GM12878 (cell line): ENCODE measurements at regions not wholly inside any gene's neighbourhood (a gene's known extent, or its start where the extent isn't known, plus 50 kb on each side); places are given as distances from the start of the nearest gene placed in this dataset.

Experiments used
- ATAC-seq: fragments of 200-7000 bp; cut with Tn5 transposase; 3 replicates; pipeline ENCODE4 v1.9.1; 2020; ENCODE audit warnings: mild to moderate bottlenecking, moderate library complexity
- BruUV-seq: library from RNA; stranded (reverse); fragments of 400-500 nt; replicated peaks from 2 replicates; lab custom pipeline; 2021; lab: Mats Ljungman, UMichigan
- CTCF ChIA-PET: fragments of 300-600 bp; sonication (Branson Sonifier 250); formaldehyde crosslinking; extraction: SDS; loops from one replicate; lab custom pipeline; 2021; ENCODE audit warnings: inconsistent platforms; lab: Yijun Ruan, JAX
- POLR2A ChIA-PET: fragments of 350-600 bp; formaldehyde crosslinking; extraction: SDS; loops from one replicate; lab custom pipeline; 2021; ENCODE audit warnings: inconsistent platforms; lab: Charles Lee
- RAD21 ChIA-PET: fragments of 300-600 bp; sonication (Branson Sonifier 250); formaldehyde crosslinking; loops from one replicate; lab custom pipeline; 2023; ENCODE audit warnings: antibody characterized with exemption; ENCODE audit not compliant: unreplicated experiment; lab: Charles Lee
- SMC1A ChIA-PET: fragments of 300-600 bp; sonication (Branson Sonifier 250); formaldehyde crosslinking; loops from one replicate; lab custom pipeline; 2023; ENCODE audit not compliant: unreplicated experiment, uncharacterized antibody; lab: Charles Lee
- DNase-seq: peaks from one replicate; pipeline ENCODE4 v3.0.0-alpha.2; 2011; ENCODE audit warnings: low read depth, low spot score
- FAIRE-seq: peaks from 3 replicates; lab custom pipeline; 2011; peaks lifted over from hg19 to GRCh38; lab: Jason Lieb, UNC
- H2AFZ ChIP-seq: 2 replicates; pipeline ENCODE4 v1.6.0; 2011; ENCODE audit warnings: low read depth, low read length, control low read depth; ENCODE audit not compliant: control insufficient read depth
- H3K27ac ChIP-seq: 2 replicates; pipeline ENCODE4 v1.5.1; 2011; ENCODE audit warnings: control low read depth; ENCODE audit not compliant: control insufficient read depth, insufficient read depth
- H3K27me3 ChIP-seq, 2 experiments: replicated peaks in 1 of 2; 2 replicates each; pipeline versions ENCODE4 v1.6.0 to v1.6.1; 2011; ENCODE audit warnings: low read length in 1 of 2; ENCODE audit not compliant: control insufficient read depth in 2 of 2, insufficient read depth in 2 of 2
- H3K36me3 ChIP-seq, 2 experiments: 2 replicates each; pipeline ENCODE4 v1.5.1; 2011; ENCODE audit warnings: low read length in 1 of 2; ENCODE audit not compliant: control insufficient read depth in 2 of 2, insufficient read depth in 2 of 2
- H3K4me1 ChIP-seq: 2 replicates; pipeline ENCODE4 v1.6.1; 2011; ENCODE audit warnings: mild to moderate bottlenecking, low read length, moderate library complexity, mixed read lengths; ENCODE audit not compliant: control insufficient read depth, insufficient read depth
- H3K4me2 ChIP-seq: 2 replicates; pipeline ENCODE4 v1.6.0; 2011; ENCODE audit warnings: control low read depth; ENCODE audit not compliant: control insufficient read depth, insufficient read depth
- H3K4me3 ChIP-seq: fragments of 200-600 bp; sonication (generic); 2 replicates; pipeline ENCODE4 v1.5.1; 2016
- H3K79me2 ChIP-seq: 2 replicates; pipeline ENCODE4 v1.6.0; 2011; ENCODE audit warnings: low read length; ENCODE audit not compliant: control insufficient read depth, insufficient read depth
- H3K9ac ChIP-seq: 2 replicates; pipeline ENCODE4 v1.8.0; 2011; ENCODE audit warnings: low read length, control low read depth, mixed read lengths; ENCODE audit not compliant: control insufficient read depth, insufficient read depth
- H3K9me3 ChIP-seq: replicated peaks from 3 replicates; pipeline ENCODE4 v1.5.1; 2011; ENCODE audit warnings: mild to moderate bottlenecking, low read length; ENCODE audit not compliant: control insufficient read depth, insufficient read depth
- H4K20me1 ChIP-seq: 2 replicates; pipeline ENCODE4 v1.6.0; 2011; ENCODE audit not compliant: control insufficient read depth, insufficient read depth
- BCL11A ChIP-seq: IDR thresholded peaks from 2 replicates; pipeline ENCODE4 v1.6.1; 2011; ENCODE audit warnings: low read depth, low read length
- EGR1 ChIP-seq, 2 experiments: IDR thresholded peaks; 1 replicate in 1 of 2; 2 replicates in 1 of 2; pipeline ENCODE4 v1.6.1; 2011 to 2012; ENCODE audit warnings: low read depth in 2 of 2, low read length in 2 of 2, borderline replicate concordance in 1 of 2, mild to moderate bottlenecking in 1 of 2, moderate library complexity in 1 of 2
- ETV6 ChIP-seq, 2 experiments: fragments of 450-650 bp in 1 of 2; IDR thresholded peaks in 1 of 2; conservative IDR thresholded peaks in 1 of 2; 2 replicates each; pipeline ENCODE4 v1.6.1; 2014; ENCODE audit warnings: antibody characterized with exemption in 1 of 2, borderline replicate concordance in 1 of 2, low read depth in 1 of 2, mild to moderate bottlenecking in 1 of 2, moderate library complexity in 1 of 2
- RAD51 ChIP-seq: fragments of 450-650 bp; IDR thresholded peaks from 2 replicates; pipeline ENCODE4 v1.6.1; 2016; ENCODE audit warnings: moderate library complexity, mild to moderate bottlenecking, inconsistent platforms
- YY1 ChIP-seq: IDR thresholded peaks from 2 replicates; pipeline ENCODE4 v1.6.1; 2011; ENCODE audit warnings: low read depth, mild to moderate bottlenecking, low read length
- WGBS: methylation state at CpG from one replicate; pipeline ENCODE4 v1.1.6; 2016; ENCODE audit warnings: low lambda C conversion rate; ENCODE audit not compliant: insufficient replicate concordance, insufficient coverage; ENCODE audit errors: missing lambda C conversion rate; 5-methylcytosine and 5-hydroxymethylcytosine counted together
- in situ Hi-C: fragments of 300-500 bp; cut with MboI; formaldehyde crosslinking; loops from 9 replicates; pipeline ENCODE4 v1.14.3; 2018; ENCODE audit warnings: mixed read lengths
- intact Hi-C: fragments of 100-400 bp; cut with micrococcal nuclease; formaldehyde crosslinking; loops from one replicate; pipeline ENCODE4 v1.14.2; 2022; ENCODE audit not compliant: unreplicated experiment
- TF ChIP-seq, protein P1 (sequence below): IDR thresholded peaks from 2 replicates; pipeline ENCODE4 v1.6.1; 2011; ENCODE audit warnings: low read depth, low read length, improper control_type of control experiment, borderline replicate concordance
- TF ChIP-seq, protein P2 (sequence below): fragments of 450-650 bp; IDR thresholded peaks from 2 replicates; pipeline ENCODE4 v1.6.1; 2016; ENCODE audit warnings: mild to moderate bottlenecking, moderate library complexity, borderline replicate concordance
- TF ChIP-seq, protein P3 (sequence below): fragments of 450-650 bp; IDR thresholded peaks from 2 replicates; pipeline ENCODE4 v1.6.1; 2017; ENCODE audit warnings: mild to moderate bottlenecking
- TF ChIP-seq, protein P4 (sequence below): fragments of 150-350 bp; IDR thresholded peaks from 2 replicates; pipeline ENCODE4 v1.6.1; 2016; ENCODE audit warnings: low read depth, low read length

- H3K27ac ChIP-seq: no peak overlapping the region
- intact Hi-C loops: no loop called here
- no peaks in the 10 kb centered on the region for H3K27me3 ChIP-seq
- H3K4me3 ChIP-seq: no peak overlapping the region
- DNase-seq (no peak), ATAC-seq (no peak), FAIRE-seq (no peak)
- H3K9me3 ChIP-seq: no peaks in the 10 kb centered on the region
- no peaks in the 10 kb centered on the region for H3K36me3 ChIP-seq
- no peaks in the 10 kb centered on the region for H3K79me2 ChIP-seq
- 6% methylated on average over 3 of the region's 3 CpGs for WGBS
- BruUV-seq: no TSS peak
- in situ Hi-C loops: loop anchor here (10.0 kb wide), 1 partner anchor 63 kb away; no protein-coding TSS in a partner anchor
- RAD21 ChIA-PET: no interaction called here
- no peaks in the 10 kb centered on the region for H4K20me1 ChIP-seq
- CTCF ChIA-PET: no interaction called here
- SMC1A ChIA-PET: no interaction called here
- no peaks in the 10 kb centered on the region for H3K4me1 ChIP-seq
- POLR2A ChIA-PET: no interaction called here
- H2AFZ ChIP-seq: no peak overlapping the region
- no peak overlapping the region for H3K4me2 ChIP-seq
- H3K9ac ChIP-seq: no peak overlapping the region
- TF ChIP-seq, protein P1, sequence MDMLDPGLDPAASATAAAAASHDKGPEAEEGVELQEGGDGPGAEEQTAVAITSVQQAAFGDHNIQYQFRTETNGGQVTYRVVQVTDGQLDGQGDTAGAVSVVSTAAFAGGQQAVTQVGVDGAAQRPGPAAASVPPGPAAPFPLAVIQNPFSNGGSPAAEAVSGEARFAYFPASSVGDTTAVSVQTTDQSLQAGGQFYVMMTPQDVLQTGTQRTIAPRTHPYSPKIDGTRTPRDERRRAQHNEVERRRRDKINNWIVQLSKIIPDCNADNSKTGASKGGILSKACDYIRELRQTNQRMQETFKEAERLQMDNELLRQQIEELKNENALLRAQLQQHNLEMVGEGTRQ: no peak
- TF ChIP-seq, protein P2, sequence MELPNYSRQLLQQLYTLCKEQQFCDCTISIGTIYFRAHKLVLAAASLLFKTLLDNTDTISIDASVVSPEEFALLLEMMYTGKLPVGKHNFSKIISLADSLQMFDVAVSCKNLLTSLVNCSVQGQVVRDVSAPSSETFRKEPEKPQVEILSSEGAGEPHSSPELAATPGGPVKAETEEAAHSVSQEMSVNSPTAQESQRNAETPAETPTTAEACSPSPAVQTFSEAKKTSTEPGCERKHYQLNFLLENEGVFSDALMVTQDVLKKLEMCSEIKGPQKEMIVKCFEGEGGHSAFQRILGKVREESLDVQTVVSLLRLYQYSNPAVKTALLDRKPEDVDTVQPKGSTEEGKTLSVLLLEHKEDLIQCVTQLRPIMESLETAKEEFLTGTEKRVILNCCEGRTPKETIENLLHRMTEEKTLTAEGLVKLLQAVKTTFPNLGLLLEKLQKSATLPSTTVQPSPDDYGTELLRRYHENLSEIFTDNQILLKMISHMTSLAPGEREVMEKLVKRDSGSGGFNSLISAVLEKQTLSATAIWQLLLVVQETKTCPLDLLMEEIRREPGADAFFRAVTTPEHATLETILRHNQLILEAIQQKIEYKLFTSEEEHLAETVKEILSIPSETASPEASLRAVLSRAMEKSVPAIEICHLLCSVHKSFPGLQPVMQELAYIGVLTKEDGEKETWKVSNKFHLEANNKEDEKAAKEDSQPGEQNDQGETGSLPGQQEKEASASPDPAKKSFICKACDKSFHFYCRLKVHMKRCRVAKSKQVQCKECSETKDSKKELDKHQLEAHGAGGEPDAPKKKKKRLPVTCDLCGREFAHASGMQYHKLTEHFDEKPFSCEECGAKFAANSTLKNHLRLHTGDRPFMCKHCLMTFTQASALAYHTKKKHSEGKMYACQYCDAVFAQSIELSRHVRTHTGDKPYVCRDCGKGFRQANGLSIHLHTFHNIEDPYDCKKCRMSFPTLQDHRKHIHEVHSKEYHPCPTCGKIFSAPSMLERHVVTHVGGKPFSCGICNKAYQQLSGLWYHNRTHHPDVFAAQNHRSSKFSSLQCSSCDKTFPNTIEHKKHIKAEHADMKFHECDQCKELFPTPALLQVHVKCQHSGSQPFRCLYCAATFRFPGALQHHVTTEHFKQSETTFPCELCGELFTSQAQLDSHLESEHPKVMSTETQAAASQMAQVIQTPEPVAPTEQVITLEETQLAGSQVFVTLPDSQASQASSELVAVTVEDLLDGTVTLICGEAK: no peak
- TF ChIP-seq, protein P3, sequence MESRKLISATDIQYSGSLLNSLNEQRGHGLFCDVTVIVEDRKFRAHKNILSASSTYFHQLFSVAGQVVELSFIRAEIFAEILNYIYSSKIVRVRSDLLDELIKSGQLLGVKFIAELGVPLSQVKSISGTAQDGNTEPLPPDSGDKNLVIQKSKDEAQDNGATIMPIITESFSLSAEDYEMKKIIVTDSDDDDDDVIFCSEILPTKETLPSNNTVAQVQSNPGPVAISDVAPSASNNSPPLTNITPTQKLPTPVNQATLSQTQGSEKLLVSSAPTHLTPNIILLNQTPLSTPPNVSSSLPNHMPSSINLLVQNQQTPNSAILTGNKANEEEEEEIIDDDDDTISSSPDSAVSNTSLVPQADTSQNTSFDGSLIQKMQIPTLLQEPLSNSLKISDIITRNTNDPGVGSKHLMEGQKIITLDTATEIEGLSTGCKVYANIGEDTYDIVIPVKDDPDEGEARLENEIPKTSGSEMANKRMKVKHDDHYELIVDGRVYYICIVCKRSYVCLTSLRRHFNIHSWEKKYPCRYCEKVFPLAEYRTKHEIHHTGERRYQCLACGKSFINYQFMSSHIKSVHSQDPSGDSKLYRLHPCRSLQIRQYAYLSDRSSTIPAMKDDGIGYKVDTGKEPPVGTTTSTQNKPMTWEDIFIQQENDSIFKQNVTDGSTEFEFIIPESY: no peak
- TF ChIP-seq EGR1 (IDR thresholded peaks at IDR 0.05; ENCODE audit: borderline replicate concordance in 1 of 2, low read depth in 2 of 2, low read length in 2 of 2): no peak
- no peak for TF ChIP-seq RAD51
- TF ChIP-seq ETV6 (conservative IDR thresholded peaks at IDR 0.05 in 1 of 2, IDR thresholded peaks at IDR 0.05 in 1 of 2; ENCODE audit: borderline replicate concordance in 1 of 2, low read depth in 1 of 2): no peak
- TF ChIP-seq, protein P4, sequence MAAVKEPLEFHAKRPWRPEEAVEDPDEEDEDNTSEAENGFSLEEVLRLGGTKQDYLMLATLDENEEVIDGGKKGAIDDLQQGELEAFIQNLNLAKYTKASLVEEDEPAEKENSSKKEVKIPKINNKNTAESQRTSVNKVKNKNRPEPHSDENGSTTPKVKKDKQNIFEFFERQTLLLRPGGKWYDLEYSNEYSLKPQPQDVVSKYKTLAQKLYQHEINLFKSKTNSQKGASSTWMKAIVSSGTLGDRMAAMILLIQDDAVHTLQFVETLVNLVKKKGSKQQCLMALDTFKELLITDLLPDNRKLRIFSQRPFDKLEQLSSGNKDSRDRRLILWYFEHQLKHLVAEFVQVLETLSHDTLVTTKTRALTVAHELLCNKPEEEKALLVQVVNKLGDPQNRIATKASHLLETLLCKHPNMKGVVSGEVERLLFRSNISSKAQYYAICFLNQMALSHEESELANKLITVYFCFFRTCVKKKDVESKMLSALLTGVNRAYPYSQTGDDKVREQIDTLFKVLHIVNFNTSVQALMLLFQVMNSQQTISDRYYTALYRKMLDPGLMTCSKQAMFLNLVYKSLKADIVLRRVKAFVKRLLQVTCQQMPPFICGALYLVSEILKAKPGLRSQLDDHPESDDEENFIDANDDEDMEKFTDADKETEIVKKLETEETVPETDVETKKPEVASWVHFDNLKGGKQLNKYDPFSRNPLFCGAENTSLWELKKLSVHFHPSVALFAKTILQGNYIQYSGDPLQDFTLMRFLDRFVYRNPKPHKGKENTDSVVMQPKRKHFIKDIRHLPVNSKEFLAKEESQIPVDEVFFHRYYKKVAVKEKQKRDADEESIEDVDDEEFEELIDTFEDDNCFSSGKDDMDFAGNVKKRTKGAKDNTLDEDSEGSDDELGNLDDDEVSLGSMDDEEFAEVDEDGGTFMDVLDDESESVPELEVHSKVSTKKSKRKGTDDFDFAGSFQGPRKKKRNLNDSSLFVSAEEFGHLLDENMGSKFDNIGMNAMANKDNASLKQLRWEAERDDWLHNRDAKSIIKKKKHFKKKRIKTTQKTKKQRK: no peak
- TF ChIP-seq YY1: no peak
- no peak for TF ChIP-seq BCL11A
Observed at GRCh38 chr4:11908205-11908604, 479.5 kb upstream of the HS3ST1 start.
